Muscle of arm (tissue), 1 donor: ENCODE measurements at regions not wholly inside any gene's neighbourhood (a gene's known extent, or its start where the extent isn't known, plus 50 kb on each side); places are given as distances from the start of the nearest gene placed in this dataset.

Source experiments
- DNase-seq: peaks from one replicate; pipeline ENCODE4 v3.0.0-alpha.2; 2013

- DNase-seq: no peak
Measured at GRCh38 chr20:39492223-39492797, 530.2 kb downstream of the DHX35 start.

GRCh38 chr20:39491711-39492110 lies 529.6 kb downstream of the DHX35 start:
- DNase-seq: no peak

- peak; percentile 31 for DNase-seq
Measured at GRCh38 chr20:39489986-39490560, 527.9 kb downstream of the DHX35 start.

- no peak for DNase-seq
Measured at GRCh38 chr20:39480276-39481043, 518.3 kb downstream of the DHX35 start.

- DNase-seq: no peak
Measured at GRCh38 chr20:39479196-39479810, 517.2 kb downstream of the DHX35 start.

- DNase-seq: no peak
Measured at GRCh38 chr20:39474879-39475278, 512.7 kb downstream of the DHX35 start.

GRCh38 chr20:39473536-39473935 lies 511.4 kb downstream of the DHX35 start:
- no peak for DNase-seq

GRCh38 chr20:39468703-39469102 lies 506.6 kb downstream of the DHX35 start:
- no peak for DNase-seq

- no peak for DNase-seq
Measured at GRCh38 chr20:39464238-39464637, 502.1 kb downstream of the DHX35 start.

- no peak for DNase-seq
Measured at GRCh38 chr20:39462416-39462945, 500.3 kb downstream of the DHX35 start.

GRCh38 chr20:39458452-39458851 lies 496.3 kb downstream of the DHX35 start:
- no peak for DNase-seq

- DNase-seq: no peak
Measured at GRCh38 chr20:39453890-39454289, 491.7 kb downstream of the DHX35 start.

- no peak for DNase-seq
Measured at GRCh38 chr20:39452583-39453340, 490.6 kb downstream of the DHX35 start.

GRCh38 chr20:39451386-39451785 lies 489.2 kb downstream of the DHX35 start:
- no peak for DNase-seq

GRCh38 chr20:39446397-39446796 lies 484.3 kb downstream of the DHX35 start:
- DNase-seq: no peak

- no peak for DNase-seq
Measured at GRCh38 chr20:39445095-39445494, 483.0 kb downstream of the DHX35 start.

- no peak for DNase-seq
Measured at GRCh38 chr20:39433466-39433865, 471.3 kb downstream of the DHX35 start.

GRCh38 chr20:39431091-39431880 lies 469.1 kb downstream of the DHX35 start:
- no peak for DNase-seq

GRCh38 chr20:39429726-39430125 lies 467.6 kb downstream of the DHX35 start:
- DNase-seq: no peak

GRCh38 chr20:39424962-39425678 lies 463.0 kb downstream of the DHX35 start:
- no peak for DNase-seq
